ENCODE measurements at regions not wholly inside any gene's neighbourhood (a gene's known extent, or its start where the extent isn't known, plus 50 kb on each side); places are given as distances from the start of the nearest gene placed in this dataset.

- TF ChIP-seq, protein P1, sequence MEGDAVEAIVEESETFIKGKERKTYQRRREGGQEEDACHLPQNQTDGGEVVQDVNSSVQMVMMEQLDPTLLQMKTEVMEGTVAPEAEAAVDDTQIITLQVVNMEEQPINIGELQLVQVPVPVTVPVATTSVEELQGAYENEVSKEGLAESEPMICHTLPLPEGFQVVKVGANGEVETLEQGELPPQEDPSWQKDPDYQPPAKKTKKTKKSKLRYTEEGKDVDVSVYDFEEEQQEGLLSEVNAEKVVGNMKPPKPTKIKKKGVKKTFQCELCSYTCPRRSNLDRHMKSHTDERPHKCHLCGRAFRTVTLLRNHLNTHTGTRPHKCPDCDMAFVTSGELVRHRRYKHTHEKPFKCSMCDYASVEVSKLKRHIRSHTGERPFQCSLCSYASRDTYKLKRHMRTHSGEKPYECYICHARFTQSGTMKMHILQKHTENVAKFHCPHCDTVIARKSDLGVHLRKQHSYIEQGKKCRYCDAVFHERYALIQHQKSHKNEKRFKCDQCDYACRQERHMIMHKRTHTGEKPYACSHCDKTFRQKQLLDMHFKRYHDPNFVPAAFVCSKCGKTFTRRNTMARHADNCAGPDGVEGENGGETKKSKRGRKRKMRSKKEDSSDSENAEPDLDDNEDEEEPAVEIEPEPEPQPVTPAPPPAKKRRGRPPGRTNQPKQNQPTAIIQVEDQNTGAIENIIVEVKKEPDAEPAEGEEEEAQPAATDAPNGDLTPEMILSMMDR (optimal IDR thresholded peaks at IDR 0.05 in 1 of 3, IDR thresholded peaks at IDR 0.05 in 1 of 3, conservative IDR thresholded peaks at IDR 0.05 in 1 of 3; ENCODE audit: extremely low read depth in 1 of 3, insufficient read depth in 2 of 3, low read length in 3 of 3), result no peak
- no peak for TF ChIP-seq EZH2 (IDR thresholded peaks at IDR 0.05; ENCODE audit: low read length)
Measured at GRCh38 chr7:35749556-35749955, 51.3 kb upstream of the SEPTIN7 start.
